KG1 (cell line): ENCODE measurements at regions not wholly inside any gene's neighbourhood (a gene's known extent, or its start where the extent isn't known, plus 50 kb on each side); places are given as distances from the start of the nearest gene placed in this dataset.

ENCODE experiments used
- DNase-seq: peaks from one replicate; lab custom pipeline; 2025; lab: John Stamatoyannopoulos, UW

GRCh38 chr13:40254394-40254793 is 412.0 kb downstream of the FOXO1 start:
- DNase-seq, result no peak

- no peak for DNase-seq
These were observed 410.9 kb downstream of the FOXO1 start for GRCh38 chr13:40255551-40255950.

DNA sequence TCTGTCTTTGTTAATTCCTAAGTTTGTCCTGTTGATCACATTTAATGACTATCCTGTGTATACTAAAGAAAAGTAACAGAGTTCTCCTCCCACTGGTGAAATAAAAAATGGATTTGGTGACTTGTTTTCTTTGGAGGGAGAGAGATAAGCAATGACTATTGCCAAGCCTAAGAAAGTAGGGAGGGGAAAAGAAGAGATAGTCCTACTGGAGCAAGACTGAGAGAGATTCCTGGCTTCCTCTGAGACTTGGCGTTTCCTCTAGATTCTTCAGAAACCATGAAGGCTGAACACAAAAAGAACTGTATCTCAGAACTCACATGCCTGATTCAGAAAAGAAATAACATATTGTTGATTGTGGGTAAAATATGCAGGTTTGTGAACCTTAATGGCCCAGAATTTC is 406.5 kb downstream of the FOXO1 start:
- no peak for DNase-seq

- no peak for DNase-seq
These were observed 405.1 kb downstream of the FOXO1 start for GRCh38 chr13:40261336-40261735.

GRCh38 chr13:40261947-40262346 is 404.5 kb downstream of the FOXO1 start:
- DNase-seq, result no peak

DNA sequence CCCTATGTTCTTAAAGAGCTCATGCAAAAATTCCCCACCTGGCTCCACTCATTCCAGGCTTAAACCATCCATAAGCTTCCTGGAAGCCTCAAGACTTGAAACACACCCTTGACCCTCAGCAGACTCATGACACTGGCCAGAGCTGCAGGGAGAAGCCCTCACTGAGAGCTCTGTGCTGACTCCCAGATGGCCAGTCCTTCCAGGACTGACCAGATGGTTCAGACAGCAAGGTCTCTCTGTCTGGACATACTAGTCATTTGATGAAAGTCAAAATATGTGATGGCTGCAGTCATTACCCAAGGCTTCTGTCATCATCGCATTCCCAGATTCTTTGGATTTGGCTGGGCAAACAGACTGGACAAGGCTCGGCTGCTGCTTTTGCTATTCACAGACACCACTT is 397.4 kb downstream of the FOXO1 start:
- no peak for DNase-seq

DNA sequence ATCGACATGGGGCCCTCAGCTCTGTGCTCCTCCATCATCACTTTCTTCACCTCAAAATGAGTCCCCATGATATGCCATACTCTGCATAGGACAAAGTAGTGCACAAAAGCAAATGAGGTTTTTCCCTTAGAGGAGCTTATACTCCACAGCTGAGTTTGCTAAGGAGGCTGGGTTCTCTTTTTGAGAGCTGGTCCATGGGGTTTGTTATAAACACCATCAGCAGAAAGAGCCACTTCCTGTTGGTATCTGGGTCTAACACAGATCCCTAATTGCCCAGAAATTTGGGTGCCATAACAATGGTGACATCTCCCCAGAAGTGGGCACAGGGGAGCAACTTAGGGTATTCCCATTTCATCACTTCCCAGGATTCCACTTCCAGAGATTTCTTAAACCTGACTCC is 395.7 kb downstream of the FOXO1 start:
- DNase-seq, result no peak

- DNase-seq, result peak; percentile 53
These were observed 395.1 kb downstream of the FOXO1 start for GRCh38 chr13:40271271-40271885.

DNA sequence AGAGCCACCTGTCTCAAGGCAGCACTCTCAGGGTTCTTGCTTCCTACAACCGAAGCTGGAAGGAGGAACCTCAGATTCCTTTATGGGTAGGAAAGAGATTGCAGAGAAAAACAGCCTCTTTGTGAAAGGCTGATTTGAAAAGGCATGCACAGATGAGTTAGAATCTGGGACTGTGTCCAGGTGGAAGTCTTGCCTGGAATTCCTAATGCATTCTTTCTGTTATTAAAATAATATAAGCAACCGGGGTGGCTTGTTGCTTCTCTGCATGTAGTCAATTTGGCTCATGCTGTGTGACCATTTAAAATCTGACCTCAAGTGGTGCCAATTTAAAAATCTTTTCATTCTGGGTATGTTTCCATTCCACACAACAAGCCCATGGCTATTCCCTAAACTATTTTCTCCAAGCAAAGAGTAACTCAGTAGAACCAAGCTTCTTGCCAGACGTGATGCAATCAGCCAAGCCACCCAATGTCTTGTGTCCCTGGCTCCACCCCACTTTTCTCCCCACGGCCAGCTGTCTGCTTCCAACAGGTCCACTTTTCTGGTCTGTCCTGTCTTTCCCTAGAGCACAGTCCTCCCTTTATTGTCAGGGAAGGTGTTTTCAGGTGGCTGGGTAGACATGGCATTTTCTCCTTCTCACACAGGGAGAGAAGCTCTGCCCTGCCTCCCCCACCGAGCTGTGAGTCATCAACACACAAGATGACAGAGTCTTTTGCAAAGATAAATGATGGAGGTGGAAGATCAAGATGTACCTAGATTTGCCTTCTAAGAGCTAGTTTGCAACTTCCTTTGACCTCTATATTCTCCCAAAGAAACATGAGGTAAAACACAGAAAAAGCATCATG is 394.3 kb downstream of the FOXO1 start:
- peak; percentile 18 for DNase-seq

DNA sequence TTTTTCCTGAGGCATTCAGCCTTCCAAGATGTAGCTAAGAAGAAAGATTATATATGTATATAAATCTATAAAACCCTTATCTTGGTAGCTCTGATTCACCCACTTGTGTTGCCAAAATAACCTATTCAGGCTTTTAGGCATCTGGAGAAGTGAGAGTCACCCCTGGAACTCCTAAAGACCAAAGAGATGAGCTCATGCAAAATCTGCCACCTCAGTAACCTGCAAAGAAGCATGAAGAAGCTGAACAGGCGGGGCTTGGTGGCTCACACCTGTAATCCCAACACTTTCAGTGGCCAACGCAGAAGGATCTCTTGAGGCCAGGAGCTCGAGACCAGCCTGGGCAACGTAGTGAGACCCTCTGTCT is 393.7 kb downstream of the FOXO1 start:
- DNase-seq, result no peak

DNA sequence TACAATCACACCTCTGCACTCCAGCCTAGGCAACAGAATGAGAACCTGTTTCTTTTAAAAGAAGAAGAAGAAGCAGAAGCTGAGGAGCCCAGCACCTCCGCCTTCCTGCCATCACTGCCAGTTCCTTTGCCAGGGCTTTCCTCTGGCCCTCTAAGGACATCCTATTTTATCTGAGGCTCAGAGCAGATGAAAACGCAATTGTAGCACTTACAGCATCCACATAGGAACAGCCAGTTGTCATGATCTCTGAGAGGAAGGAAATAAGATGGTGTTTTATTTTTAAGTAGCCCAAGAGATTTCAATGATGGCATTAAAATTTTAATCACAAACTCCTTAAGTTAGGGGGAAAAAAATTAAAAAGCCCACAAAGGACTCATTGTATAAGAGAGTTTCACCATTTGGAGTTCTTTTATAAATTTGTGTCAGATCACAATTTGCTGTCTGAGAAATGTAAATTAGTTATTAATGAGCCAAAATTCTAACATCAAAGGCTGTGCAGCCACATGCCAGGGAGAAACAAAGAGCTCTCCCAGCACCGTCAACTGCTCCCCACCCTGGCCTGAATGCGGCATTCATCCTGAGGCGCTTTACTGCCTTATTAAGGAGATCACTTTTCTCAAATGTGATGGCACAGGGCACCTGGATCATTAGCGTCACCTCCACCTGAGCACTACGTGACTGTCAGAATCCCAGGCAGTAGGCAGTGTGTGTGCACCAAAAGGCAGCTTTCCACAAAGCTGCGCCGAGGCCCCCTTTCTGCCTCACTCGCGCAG is 393.0 kb downstream of the FOXO1 start:
- no peak for DNase-seq

DNA sequence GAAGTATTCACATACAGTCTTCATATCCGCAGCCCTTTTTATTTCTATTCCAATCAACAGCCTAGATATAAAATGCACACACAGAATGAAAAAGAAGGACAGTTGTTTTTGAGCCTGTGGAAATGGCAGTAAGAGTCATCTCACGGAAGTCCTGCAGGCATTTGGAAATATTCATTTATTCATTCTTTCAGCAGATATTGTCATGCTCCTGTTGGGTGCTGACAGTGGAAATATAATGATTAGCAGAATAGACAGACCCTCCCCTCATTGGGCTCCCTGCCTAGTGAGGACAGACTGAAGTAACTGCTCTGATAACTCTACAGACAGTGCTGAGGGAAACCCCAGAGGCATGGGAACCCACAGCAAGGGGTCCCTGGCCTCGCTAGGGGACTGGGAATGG is 392.3 kb downstream of the FOXO1 start:
- no peak for DNase-seq

DNA sequence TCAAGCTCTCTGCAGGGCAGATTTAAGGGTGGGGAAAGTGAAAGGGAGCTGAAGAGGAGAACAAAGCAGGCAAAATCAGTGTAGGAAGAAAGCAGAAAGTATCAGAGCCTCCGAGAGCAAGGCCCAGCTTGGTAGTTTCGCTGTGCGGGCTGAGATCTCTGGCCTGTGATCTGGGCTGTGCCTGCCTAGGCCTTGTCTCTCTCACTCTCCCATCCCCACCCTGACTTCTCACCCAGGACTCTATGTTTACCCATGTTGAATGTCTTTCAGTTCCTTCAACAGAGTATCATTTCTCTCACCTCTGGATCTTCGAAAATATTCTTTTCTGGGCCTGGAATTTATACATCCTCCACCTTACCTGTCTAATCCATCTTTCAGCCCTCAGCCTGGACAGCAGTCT is 391.3 kb downstream of the FOXO1 start:
- no peak for DNase-seq

DNA sequence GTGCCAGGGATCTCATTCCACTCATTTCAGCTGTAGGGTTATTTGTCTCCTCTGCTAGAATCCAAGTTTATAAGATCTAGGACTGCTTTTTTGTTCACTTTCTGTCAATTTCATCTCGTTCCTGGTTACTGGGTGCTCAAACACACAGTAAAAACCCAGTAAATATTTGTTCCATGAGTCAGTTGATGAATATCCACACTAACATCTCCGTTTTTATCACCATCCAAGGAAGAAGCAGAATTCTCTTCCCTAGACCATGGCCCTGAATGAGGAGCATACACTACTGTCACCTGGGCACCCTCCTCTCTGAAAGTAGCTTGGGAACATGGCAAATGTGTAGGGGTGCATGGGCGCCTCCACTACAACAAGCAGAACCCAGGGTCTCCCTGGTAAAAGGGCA is 390.8 kb downstream of the FOXO1 start:
- no peak for DNase-seq

DNA sequence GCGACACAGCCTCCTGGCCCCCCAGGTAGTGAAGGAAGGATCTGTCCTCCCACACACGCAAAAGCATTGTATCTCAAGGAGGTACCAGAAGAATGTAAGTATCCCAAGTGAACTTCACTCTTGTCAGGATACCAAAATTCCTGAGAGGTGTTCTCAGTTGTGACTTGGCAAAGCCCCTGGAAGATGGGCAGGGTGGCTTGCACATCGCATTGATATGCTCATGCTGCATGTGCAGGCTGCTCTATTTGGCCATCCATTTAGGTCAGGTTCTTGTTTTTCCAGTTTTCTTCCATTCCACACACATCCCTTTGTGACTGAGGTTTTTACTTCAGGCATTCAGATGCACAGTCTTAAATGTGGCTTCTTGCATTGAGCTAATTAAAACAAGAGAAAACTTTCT is 382.8 kb downstream of the FOXO1 start:
- no peak for DNase-seq

DNA sequence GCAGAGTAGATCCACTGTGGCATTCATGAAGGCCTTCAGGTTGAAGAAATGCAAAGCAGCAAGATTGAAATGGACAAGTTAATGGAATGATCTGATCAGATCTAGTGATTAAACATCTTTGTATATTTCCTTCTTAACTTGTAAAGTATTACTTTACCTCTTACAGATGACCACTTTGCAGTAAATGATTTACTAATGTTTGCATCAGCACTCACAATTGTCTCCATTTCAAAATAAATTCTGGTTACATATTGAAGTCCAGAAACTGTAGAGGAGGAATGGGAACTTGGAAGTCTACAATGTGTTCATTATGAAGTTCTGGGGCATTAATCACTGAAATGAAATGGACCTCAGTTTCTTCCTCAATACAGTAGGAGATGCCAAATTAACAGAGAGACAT is 380.8 kb downstream of the FOXO1 start:
- DNase-seq, result no peak

DNA sequence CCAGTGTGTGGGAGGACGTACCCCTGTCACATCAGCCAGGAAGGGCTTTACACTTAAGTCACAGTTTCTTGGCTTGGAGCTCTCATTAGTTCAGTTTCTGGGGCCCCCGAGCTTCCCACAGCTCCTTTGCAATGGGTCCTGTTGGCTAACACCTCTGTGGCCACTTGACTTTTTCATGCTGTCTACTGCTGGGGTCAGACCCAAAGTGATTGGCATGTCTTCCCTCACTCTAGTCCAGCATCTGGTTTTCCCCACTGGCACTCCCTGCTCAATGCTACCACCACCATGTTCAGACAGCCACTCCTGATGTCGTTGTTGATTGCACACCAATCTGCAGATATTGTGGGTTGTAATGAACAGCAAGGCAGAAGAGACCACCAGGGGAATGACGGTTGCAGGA is 379.0 kb downstream of the FOXO1 start:
- no peak for DNase-seq

- no peak for DNase-seq
These were observed 378.2 kb downstream of the FOXO1 start for GRCh38 chr13:40288259-40288658.

DNA sequence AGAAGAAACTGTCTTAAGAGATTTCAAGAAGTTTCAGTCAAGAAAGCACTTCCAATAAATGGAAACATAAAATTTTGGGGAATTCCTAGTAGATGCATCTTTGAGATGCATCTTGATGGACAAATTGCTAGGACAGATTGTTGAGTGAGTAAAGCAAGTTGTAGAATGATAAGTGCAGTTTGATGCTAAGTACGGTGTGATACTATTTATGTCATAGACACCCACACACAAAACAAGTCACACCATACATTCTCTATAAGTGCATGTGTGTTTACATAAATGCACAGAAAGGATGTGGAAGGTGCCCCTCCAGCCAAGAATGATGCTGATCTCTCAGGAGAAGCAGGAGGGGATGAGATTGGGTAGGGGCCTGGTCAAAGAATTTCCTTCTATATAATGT is 375.7 kb downstream of the FOXO1 start:
- DNase-seq, result no peak

- DNase-seq, result no peak
These were observed 374.3 kb downstream of the FOXO1 start for GRCh38 chr13:40292108-40292507.

DNA sequence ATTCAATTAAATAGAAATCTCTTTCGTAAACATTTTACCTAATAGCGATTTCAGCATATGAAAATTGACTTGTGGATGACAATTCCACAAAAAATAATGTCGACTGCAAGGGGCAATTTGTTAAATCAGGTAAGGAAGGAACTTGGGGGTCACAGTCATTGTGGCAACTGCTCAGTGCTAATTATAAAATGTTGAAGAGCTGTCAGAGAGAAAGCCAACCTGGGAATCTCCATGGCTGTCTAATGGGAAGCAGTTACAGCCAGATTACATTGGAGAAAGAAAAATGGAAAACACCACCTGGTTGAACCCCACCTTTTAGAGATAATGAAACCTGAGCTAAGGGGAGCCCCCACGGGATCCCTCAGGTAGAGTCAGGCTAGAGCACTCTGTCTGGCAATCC is 373.9 kb downstream of the FOXO1 start:
- no peak for DNase-seq

DNA sequence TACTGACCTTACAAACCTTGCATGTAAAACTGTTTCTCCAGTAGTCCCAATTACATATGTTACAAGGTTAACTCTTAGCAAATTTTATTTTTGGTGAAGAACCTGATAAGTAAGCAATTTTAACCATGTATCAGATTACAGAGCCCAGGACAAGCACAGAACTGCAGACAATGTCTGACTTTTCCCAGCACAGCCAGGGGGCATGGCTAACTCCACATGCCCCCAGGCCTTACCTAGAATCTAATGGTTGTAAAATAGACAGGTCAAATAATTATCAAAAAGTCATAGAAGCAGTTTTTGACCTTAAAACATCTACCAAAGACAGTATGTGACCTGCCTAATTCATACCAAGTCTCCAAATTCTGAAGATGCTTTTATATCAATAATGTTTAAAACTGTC is 364.1 kb downstream of the FOXO1 start:
- DNase-seq, result no peak

DNA sequence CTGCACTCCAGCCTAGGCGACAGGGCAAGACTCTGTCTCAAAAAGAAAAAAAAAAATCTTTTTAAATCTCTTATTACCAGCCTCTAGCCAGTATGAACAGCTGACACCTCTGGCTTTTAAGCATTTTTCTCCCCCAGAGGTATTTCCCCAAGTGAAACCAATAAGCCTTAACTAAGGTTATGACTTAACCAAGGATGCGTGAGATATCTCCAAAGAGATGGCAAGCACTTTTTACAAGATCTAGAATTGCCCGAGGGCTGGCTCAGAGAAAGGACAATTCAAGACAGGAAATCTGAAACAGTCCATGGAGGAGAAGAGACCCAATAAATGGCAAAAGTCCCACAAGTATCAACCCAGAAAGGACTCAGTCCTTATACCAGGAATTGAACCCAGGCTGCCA is 362.1 kb downstream of the FOXO1 start:
- DNase-seq, result no peak
